Mesenchymal stem cell (in vitro differentiated cells and primary cell): ENCODE measurements at regions not wholly inside any gene's neighbourhood (a gene's known extent, or its start where the extent isn't known, plus 50 kb on each side); places are given as distances from the start of the nearest gene placed in this dataset.

Source experiments
- DNase-seq: peaks from one replicate; pipeline ENCODE4 v3.0.0-alpha.2; 2013
- H2AFZ ChIP-seq: one replicate; pipeline ENCODE4 v1.6.1; 2013; ENCODE audit warnings: low read depth, mild to moderate bottlenecking, control low read depth, inconsistent platforms, low read length, moderate library complexity
- H2AK5ac ChIP-seq: 2 replicates; pipeline ENCODE4 v1.6.1; 2013; ENCODE audit warnings: low read length, moderate library complexity, mild to moderate bottlenecking, inconsistent platforms; ENCODE audit not compliant: severe bottlenecking
- H2BK120ac ChIP-seq: one replicate; pipeline ENCODE4 v1.6.1; 2013; ENCODE audit warnings: low read depth, mild to moderate bottlenecking, inconsistent platforms, low read length, moderate library complexity
- H2BK12ac ChIP-seq, 2 experiments: one replicate each; pipeline ENCODE4 v1.6.1; 2013; ENCODE audit warnings: inconsistent platforms in 2 of 2, low read length in 2 of 2, mild to moderate bottlenecking in 2 of 2, moderate library complexity in 2 of 2, control low read depth in 1 of 2
- H2BK15ac ChIP-seq: one replicate; pipeline ENCODE4 v1.6.1; 2013; ENCODE audit warnings: mild to moderate bottlenecking, low read depth, inconsistent platforms; ENCODE audit not compliant: poor library complexity, severe bottlenecking
- H2BK5ac ChIP-seq: 2 replicates; pipeline ENCODE4 v1.6.1; 2013; ENCODE audit warnings: low read depth, mild to moderate bottlenecking, low read length, control low read depth, inconsistent platforms; ENCODE audit not compliant: poor library complexity, severe bottlenecking
- H3K14ac ChIP-seq, 2 experiments: one replicate each; pipeline ENCODE4 v1.6.1; 2013; ENCODE audit warnings: inconsistent platforms in 2 of 2, low read length in 2 of 2, control low read depth in 1 of 2, mild to moderate bottlenecking in 1 of 2, moderate library complexity in 1 of 2
- H3K18ac ChIP-seq, 2 experiments: one replicate each; pipeline ENCODE4 v1.6.1; 2013; ENCODE audit warnings: inconsistent platforms in 2 of 2, low read length in 2 of 2, control low read depth in 1 of 2, low read depth in 1 of 2, mild to moderate bottlenecking in 1 of 2
- H3K23ac ChIP-seq, 2 experiments: one replicate each; pipeline ENCODE4 v1.6.1; 2013; ENCODE audit warnings: inconsistent platforms in 2 of 2, low read length in 2 of 2, mild to moderate bottlenecking in 2 of 2, moderate library complexity in 2 of 2, control low read depth in 1 of 2
- H3K27ac ChIP-seq: 2 replicates; pipeline ENCODE4 v1.5.1; 2013; ENCODE audit warnings: mild to moderate bottlenecking, moderate library complexity, low read length, control low read depth, inconsistent platforms; ENCODE audit not compliant: poor library complexity, severe bottlenecking
- H3K27me3 ChIP-seq, 2 experiments: 2 replicates each; pipeline versions ENCODE4 v1.6.1 to v1.7.0; 2013; ENCODE audit warnings: low read length in 2 of 2, mild to moderate bottlenecking in 2 of 2, moderate library complexity in 2 of 2, control low read depth in 1 of 2, inconsistent platforms in 1 of 2; ENCODE audit not compliant: control insufficient read depth in 1 of 2, insufficient read depth in 1 of 2
- H3K36me3 ChIP-seq, 2 experiments: 2 replicates each; pipeline versions ENCODE4 v1.6.1 to v1.7.0; 2013; ENCODE audit warnings: low read length in 2 of 2, control low read depth in 1 of 2, inconsistent platforms in 1 of 2, low read depth in 1 of 2, mild to moderate bottlenecking in 1 of 2; ENCODE audit not compliant: insufficient read depth in 2 of 2, control insufficient read depth in 1 of 2
- H3K4ac ChIP-seq, 2 experiments: one replicate each; pipeline ENCODE4 v1.6.1; 2013; ENCODE audit warnings: inconsistent platforms in 2 of 2, low read length in 2 of 2, mild to moderate bottlenecking in 2 of 2, moderate library complexity in 2 of 2, control low read depth in 1 of 2, low read depth in 1 of 2
- H3K4me1 ChIP-seq: 2 replicates; pipeline ENCODE4 v1.6.1; 2013; ENCODE audit warnings: low read depth, low read length, control low read depth; ENCODE audit not compliant: control insufficient read depth, insufficient read depth
- H3K4me2 ChIP-seq: 2 replicates; pipeline ENCODE4 v1.6.1; 2013; ENCODE audit warnings: low read length, mild to moderate bottlenecking, inconsistent platforms; ENCODE audit not compliant: poor library complexity, severe bottlenecking
- H3K4me3 ChIP-seq, 2 experiments: 2 replicates each; pipeline versions ENCODE4 v1.5.1 to v1.7.0; 2013; ENCODE audit warnings: low read length in 2 of 2, mild to moderate bottlenecking in 2 of 2, control low read depth in 1 of 2, low read depth in 1 of 2; ENCODE audit not compliant: insufficient read depth in 1 of 2
- H3K79me1 ChIP-seq: replicated peaks from 2 replicates; pipeline ENCODE4 v1.6.1; 2013; ENCODE audit warnings: mild to moderate bottlenecking, control low read depth, low read length, inconsistent platforms; ENCODE audit not compliant: poor library complexity, severe bottlenecking
- H3K9ac ChIP-seq: 2 replicates; pipeline ENCODE4 v1.7.0; 2013; ENCODE audit warnings: mild to moderate bottlenecking, low read length, moderate library complexity
- H3K9me3 ChIP-seq: 2 replicates; pipeline ENCODE4 v1.7.0; 2013; ENCODE audit warnings: mild to moderate bottlenecking, low read length; ENCODE audit not compliant: control insufficient read depth
- H4K8ac ChIP-seq: one replicate; pipeline ENCODE4 v1.6.1; 2013; ENCODE audit warnings: inconsistent platforms, mild to moderate bottlenecking, low read length, moderate library complexity
- H4K91ac ChIP-seq: one replicate; pipeline ENCODE4 v1.6.1; 2013; ENCODE audit warnings: mild to moderate bottlenecking, low read length, inconsistent platforms
- WGBS: methylation state at CpG from one replicate; pipeline ENCODE4 v1.1.7; 2013; ENCODE audit warnings: mixed read lengths; 5-methylcytosine and 5-hydroxymethylcytosine counted together

GRCh38 chr7:49403844-49404243 is 369.6 kb upstream of the VWC2 start:
- Histone ChIP-seq H3K27ac (no peak overlapping the region), H3K4me2 (no peak overlapping the region), H3K79me1 (no peaks in the 10 kb centered on the region), H3K4ac (no peak overlapping the region), H3K4me1 (no peaks in the 10 kb centered on the region), H4K8ac (no peak overlapping the region), H3K14ac (no peak overlapping the region), H3K18ac (no peak overlapping the region), H2AFZ (no peak overlapping the region), H2AK5ac (no peak overlapping the region), H2BK5ac (no peak overlapping the region), H4K91ac (no peak overlapping the region), H3K4me3 (no peak overlapping the region), H3K27me3 (no peaks in the 10 kb centered on the region), H2BK12ac (no peak overlapping the region), H2BK15ac (no peak overlapping the region), H3K9ac (no peak overlapping the region), H3K9me3 (no peaks in the 10 kb centered on the region), H3K36me3 (no peaks in the 10 kb centered on the region), H2BK120ac (no peak overlapping the region), H3K23ac (no peak overlapping the region)
- DNase-seq = no peak
- WGBS = 81% methylated on average over 2 of the region's 2 CpGs

DNA sequence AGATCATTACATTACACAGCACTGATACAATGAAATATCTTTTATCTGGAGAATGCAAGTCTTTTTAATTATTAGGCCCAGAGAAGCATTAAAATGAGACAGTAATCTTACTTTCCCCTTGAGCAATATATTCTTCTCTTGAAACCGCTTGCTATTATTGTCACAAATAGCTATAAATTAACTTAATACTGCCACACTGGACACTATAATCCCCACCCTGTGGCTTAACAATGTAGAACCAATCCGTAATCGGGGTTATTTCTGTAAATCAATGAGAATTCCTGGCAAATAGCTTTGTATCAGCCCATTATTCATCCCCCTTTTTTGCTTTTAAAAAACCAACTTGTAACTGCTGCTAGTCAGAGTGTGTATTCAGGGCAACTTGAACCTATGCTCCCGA is 366.2 kb upstream of the VWC2 start:
- H3K79me1 ChIP-seq = no peaks in the 10 kb centered on the region
- H3K4ac ChIP-seq = no peak overlapping the region
- no peak overlapping the region for H2BK15ac ChIP-seq
- H4K91ac ChIP-seq = no peak overlapping the region
- H3K9ac ChIP-seq = no peak overlapping the region
- H3K4me3 ChIP-seq = no peak overlapping the region
- no peak overlapping the region for H3K23ac ChIP-seq
- no peak overlapping the region for H2BK120ac ChIP-seq
- H3K36me3 ChIP-seq = no peaks in the 10 kb centered on the region
- H2BK5ac ChIP-seq = no peak overlapping the region
- no peak overlapping the region for H2BK12ac ChIP-seq
- H3K4me1 ChIP-seq = no peaks in the 10 kb centered on the region
- no peak overlapping the region for H3K27ac ChIP-seq
- no peak overlapping the region for H3K14ac ChIP-seq
- no peak overlapping the region for H2AFZ ChIP-seq
- no peak for DNase-seq
- 87% methylated on average over 4 of the region's 4 CpGs for WGBS
- no peak overlapping the region for H3K4me2 ChIP-seq
- H3K9me3 ChIP-seq = no peaks in the 10 kb centered on the region
- no peak overlapping the region for H4K8ac ChIP-seq
- H3K27me3 ChIP-seq = no peaks in the 10 kb centered on the region
- H2AK5ac ChIP-seq = no peak overlapping the region
- H3K18ac ChIP-seq = no peak overlapping the region

GRCh38 chr7:49417034-49417433 is 356.4 kb upstream of the VWC2 start:
- Histone ChIP-seq H3K4me3 (no peak overlapping the region), H3K27me3 (no peaks in the 10 kb centered on the region), H3K9ac (no peak overlapping the region), H3K9me3 (no peaks in the 10 kb centered on the region), H3K79me1 (no peaks in the 10 kb centered on the region), H3K27ac (no peak overlapping the region), H3K36me3 (no peaks in the 10 kb centered on the region), H3K4me1 (no peaks in the 10 kb centered on the region), H2BK15ac (no peak overlapping the region), H3K14ac (no peak overlapping the region), H2AK5ac (no peak overlapping the region), H2BK12ac (no peak overlapping the region), H4K91ac (no peak overlapping the region), H3K4ac (no peak overlapping the region), H2BK5ac (no peak overlapping the region), H3K4me2 (no peak overlapping the region), H3K18ac (no peak overlapping the region), H2BK120ac (no peak overlapping the region), H4K8ac (no peak overlapping the region), H3K23ac (no peak overlapping the region), H2AFZ (no peak overlapping the region)
- 47% methylated on average over 1 of the region's 2 CpGs for WGBS
- DNase-seq = no peak

- Histone ChIP-seq H3K36me3 (no peaks in the 10 kb centered on the region), H2BK15ac (no peak overlapping the region), H3K9ac (no peak overlapping the region), H3K14ac (no peak overlapping the region), H2BK12ac (no peak overlapping the region), H2AFZ (no peak overlapping the region), H3K9me3 (no peaks in the 10 kb centered on the region), H3K4me3 (no peak overlapping the region), H3K23ac (no peak overlapping the region), H3K27me3 (no peaks in the 10 kb centered on the region), H3K27ac (no peak overlapping the region), H3K18ac (no peak overlapping the region), H3K4me2 (no peak overlapping the region), H4K8ac (no peak overlapping the region), H3K4me1 (no peaks in the 10 kb centered on the region), H2BK120ac (no peak overlapping the region), H4K91ac (no peak overlapping the region), H2BK5ac (no peak overlapping the region), H3K4ac (no peak overlapping the region), H3K79me1 (no peaks in the 10 kb centered on the region), H2AK5ac (no peak overlapping the region)
- no peak for DNase-seq
- 31% methylated on average over 2 of the region's 3 CpGs for WGBS
Observed at GRCh38 chr7:49418963-49419362, 354.5 kb upstream of the VWC2 start.
